ENCODE measurements at regions not wholly inside any gene's neighbourhood (a gene's known extent, or its start where the extent isn't known, plus 50 kb on each side); places are given as distances from the start of the nearest gene placed in this dataset.

DNA sequence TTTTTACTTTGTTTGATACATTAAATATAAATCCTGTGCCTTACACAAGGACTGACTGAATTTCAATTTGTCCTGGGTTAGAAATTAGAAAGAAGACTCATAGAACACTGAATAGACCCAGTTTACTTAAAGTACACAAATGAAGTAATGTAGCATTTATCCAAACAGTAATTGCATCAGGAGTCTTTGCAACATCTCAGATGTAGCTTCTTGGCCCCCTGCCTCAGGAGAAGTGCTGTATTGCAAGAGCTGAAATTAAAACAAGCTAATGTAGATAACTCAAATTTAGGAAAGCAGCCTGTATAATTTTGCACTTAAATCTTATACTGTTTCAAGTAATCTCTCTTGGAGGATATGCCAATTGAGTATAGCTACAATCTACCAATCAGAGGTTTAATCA lies 54.3 kb upstream of the KCND2 start:
- no peak for DNase-seq (ENCODE audit: insufficient read length, low spot score)
- no peak for FAIRE-seq
- TF ChIP-seq POU2F2 (IDR thresholded peaks at IDR 0.05; ENCODE audit: low read depth, low read length), result no peak
- no peak for TF ChIP-seq SPI1 (IDR thresholded peaks at IDR 0.05; ENCODE audit: low read depth, low read length)
- no peak for TF ChIP-seq POLR2A (IDR thresholded peaks at IDR 0.05; ENCODE audit: low read depth, low read length)
- no peak for TF ChIP-seq POLR2AphosphoS5 (IDR thresholded peaks at IDR 0.05; ENCODE audit: low read depth, low read length)
- TF ChIP-seq TAF1 (IDR thresholded peaks at IDR 0.05; ENCODE audit: low read depth, low read length), result no peak
- no peak for TF ChIP-seq PAX5 (IDR thresholded peaks at IDR 0.05; ENCODE audit: insufficient read depth, low read length, severe bottlenecking)

DNA sequence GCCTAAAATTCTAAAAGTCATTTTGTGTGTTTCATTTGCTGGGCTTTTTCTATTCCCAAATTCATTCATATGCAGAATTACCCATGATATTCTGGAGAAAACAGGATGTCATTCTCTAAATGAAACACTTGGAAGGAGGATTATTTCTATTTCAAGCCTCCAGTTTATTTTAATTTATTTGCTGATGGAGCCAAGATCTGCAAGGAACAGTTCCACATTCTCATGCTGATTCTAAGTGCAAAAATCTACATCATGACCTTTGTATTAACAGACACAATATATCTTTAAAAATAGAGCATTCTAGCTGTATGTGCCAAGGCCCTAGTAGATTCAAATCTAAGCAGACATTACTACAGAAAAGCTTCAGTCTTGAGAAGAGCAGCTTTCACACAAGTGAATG lies 51.3 kb upstream of the KCND2 start:
- TF ChIP-seq POLR2A (IDR thresholded peaks at IDR 0.05; ENCODE audit: low read depth, low read length), result no peak
- TF ChIP-seq PAX5 (IDR thresholded peaks at IDR 0.05; ENCODE audit: insufficient read depth, low read length, severe bottlenecking), result no peak
- TF ChIP-seq POLR2AphosphoS5 (IDR thresholded peaks at IDR 0.05; ENCODE audit: low read depth, low read length), result no peak
- no peak for TF ChIP-seq POU2F2 (IDR thresholded peaks at IDR 0.05; ENCODE audit: low read depth, low read length)
- no peak for TF ChIP-seq TAF1 (IDR thresholded peaks at IDR 0.05; ENCODE audit: low read depth, low read length)
- TF ChIP-seq SPI1 (IDR thresholded peaks at IDR 0.05; ENCODE audit: low read depth, low read length), result no peak
- FAIRE-seq (no peak), DNase-seq (ENCODE audit: insufficient read length, low spot score) (no peak)
